HT-29 (cell line): ENCODE measurements at regions not wholly inside any gene's neighbourhood (a gene's known extent, or its start where the extent isn't known, plus 50 kb on each side); places are given as distances from the start of the nearest gene placed in this dataset.

Source experiments
- DNase-seq: peaks from one replicate; pipeline ENCODE4 v3.0.0-alpha.2; 2015; ENCODE audit warnings: low spot score

- no peak for DNase-seq
These were observed 55.4 kb downstream of the GSX1 start for GRCh38 chr13:27847669-27848068.

- no peak for DNase-seq
These were observed 59.0 kb downstream of the GSX1 start for GRCh38 chr13:27851096-27851850.

- no peak for DNase-seq
These were observed 60.2 kb downstream of the GSX1 start for GRCh38 chr13:27852491-27852890.

GRCh38 chr13:27853335-27853734 lies 61.1 kb downstream of the GSX1 start:
- DNase-seq = no peak

- DNase-seq = no peak
These were observed 61.6 kb downstream of the GSX1 start for GRCh38 chr13:27853861-27854260.

GRCh38 chr13:27854606-27855005 lies 62.3 kb downstream of the GSX1 start:
- no peak for DNase-seq

- DNase-seq = no peak
These were observed 63.1 kb downstream of the GSX1 start for GRCh38 chr13:27855381-27855780.

- no peak for DNase-seq
These were observed 62.5 kb upstream of the PDX1 start for GRCh38 chr13:27857282-27857681.

- DNase-seq = no peak
These were observed 61.8 kb upstream of the PDX1 start for GRCh38 chr13:27858046-27858445.

GRCh38 chr13:27860743-27861142 lies 59.1 kb upstream of the PDX1 start:
- no peak for DNase-seq

GRCh38 chr13:27861165-27861564 lies 58.6 kb upstream of the PDX1 start:
- DNase-seq = no peak

- peak; percentile 75 for DNase-seq
These were observed 51.0 kb upstream of the PDX1 start for GRCh38 chr13:27868641-27869435.

- peak; percentile 19 for DNase-seq
These were observed 50.2 kb upstream of the PDX1 start for GRCh38 chr13:27869436-27870095.
